ENCODE measurements at regions not wholly inside any gene's neighbourhood (a gene's known extent, or its start where the extent isn't known, plus 50 kb on each side); places are given as distances from the start of the nearest gene placed in this dataset.

GRCh38 chr7:50210706-50211115, 93.8 kb upstream of the IKZF1 start:
- H3K27me3 ChIP-seq (ENCODE audit: insufficient read depth): no peaks in the 10 kb centered on the region
- no peaks in the 10 kb centered on the region for H3K79me2 ChIP-seq (ENCODE audit: insufficient read depth)
- DNase-seq: no peak
- ChIA-PET CTCF (interaction anchor here (1.3 to 15.4 kb wide), 2 partner anchors 125 to 208 kb away, joined by 3 to 353 read pairs; no protein-coding TSS in a partner anchor), POLR2A (no interaction called here)
- no peaks in the 10 kb centered on the region for H3K9me2 ChIP-seq
- H3K4me3 ChIP-seq (ENCODE audit: low read depth in 2 of 2, low read length in 1 of 2): no peak overlapping the region
- H3K4me1 ChIP-seq (ENCODE audit: control insufficient read depth in 1 of 2, insufficient read depth in 2 of 2, low read depth in 1 of 2, low read length in 1 of 2): peaks cover 0 to 8% of the 10 kb centered on the region in 2 experiments; a peak in 1 of 4 replicates
- no peak for TF ChIP-seq USF2 (IDR thresholded peaks at IDR 0.05; ENCODE audit: borderline replicate concordance, low read depth, low read length)
- TF ChIP-seq, protein P1, sequence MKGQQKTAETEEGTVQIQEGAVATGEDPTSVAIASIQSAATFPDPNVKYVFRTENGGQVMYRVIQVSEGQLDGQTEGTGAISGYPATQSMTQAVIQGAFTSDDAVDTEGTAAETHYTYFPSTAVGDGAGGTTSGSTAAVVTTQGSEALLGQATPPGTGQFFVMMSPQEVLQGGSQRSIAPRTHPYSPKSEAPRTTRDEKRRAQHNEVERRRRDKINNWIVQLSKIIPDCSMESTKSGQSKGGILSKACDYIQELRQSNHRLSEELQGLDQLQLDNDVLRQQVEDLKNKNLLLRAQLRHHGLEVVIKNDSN (IDR thresholded peaks at IDR 0.05; ENCODE audit: borderline replicate concordance, low read depth): no peak
- no peak for TF ChIP-seq GABPA (IDR thresholded peaks at IDR 0.05; ENCODE audit: low read depth)
- H3K36me3 ChIP-seq (replicated peaks in 1 of 2; ENCODE audit: control insufficient read depth in 1 of 2, insufficient read depth in 2 of 2, low read length in 1 of 2): no peaks in the 10 kb centered on the region
- H3K4me2 ChIP-seq: no peak overlapping the region
- 46% methylated on average over 6 of the region's 6 CpGs for WGBS (ENCODE audit: low lambda C conversion rate)
- no peak overlapping the region for H3K27ac ChIP-seq (ENCODE audit: low read depth in 2 of 2, low read length in 1 of 2)
- H3K9ac ChIP-seq: no peak overlapping the region
- no peaks in the 10 kb centered on the region for H3F3A ChIP-seq (replicated peaks; ENCODE audit: insufficient read depth)
- H3K9me3 ChIP-seq: no peaks in the 10 kb centered on the region
- no peaks in the 10 kb centered on the region for H4K20me1 ChIP-seq (ENCODE audit: insufficient read depth)
- H2AFZ ChIP-seq (ENCODE audit: low read depth): no peak overlapping the region

- Histone ChIP-seq H2AFZ (ENCODE audit: low read depth) (no peak overlapping the region), H3K27me3 (ENCODE audit: insufficient read depth) (no peaks in the 10 kb centered on the region), H3K79me2 (ENCODE audit: insufficient read depth) (no peaks in the 10 kb centered on the region), H3F3A (replicated peaks; ENCODE audit: insufficient read depth) (no peaks in the 10 kb centered on the region), H3K9ac (no peak overlapping the region), H3K9me2 (no peaks in the 10 kb centered on the region), H3K36me3 (replicated peaks in 1 of 2; ENCODE audit: control insufficient read depth in 1 of 2, insufficient read depth in 2 of 2, low read length in 1 of 2) (no peaks in the 10 kb centered on the region), H3K4me3 (ENCODE audit: low read depth in 2 of 2, low read length in 1 of 2) (no peak overlapping the region; a peak in 1 of 4 replicates), H3K4me2 (no peak overlapping the region), H3K9me3 (no peaks in the 10 kb centered on the region), H3K27ac (ENCODE audit: low read depth in 2 of 2, low read length in 1 of 2) (no peak overlapping the region), H4K20me1 (ENCODE audit: insufficient read depth) (no peaks in the 10 kb centered on the region), H3K4me1 (ENCODE audit: control insufficient read depth in 1 of 2, insufficient read depth in 2 of 2, low read depth in 1 of 2, low read length in 1 of 2) (peaks cover 0 to 7% of the 10 kb centered on the region in 2 experiments; a peak in 1 of 4 replicates)
- 4% methylated on average over 5 of the region's 5 CpGs for WGBS (ENCODE audit: low lambda C conversion rate)
- POLR2A ChIA-PET: no interaction called here
- no peak for TF ChIP-seq SIN3A (IDR thresholded peaks at IDR 0.05; ENCODE audit: borderline replicate concordance, low read depth, low read length)
- no peak for TF ChIP-seq RCOR1 (IDR thresholded peaks at IDR 0.05; ENCODE audit: low read length)
- no peak for TF ChIP-seq SMC3 (IDR thresholded peaks at IDR 0.05; ENCODE audit: low read depth, low read length)
- TF ChIP-seq JUND (IDR thresholded peaks at IDR 0.05): no peak
- no peak for TF ChIP-seq MEF2A (IDR thresholded peaks at IDR 0.05; ENCODE audit: borderline replicate concordance, low read depth)
- no peak for TF ChIP-seq YY1 (IDR thresholded peaks at IDR 0.05; ENCODE audit: low read depth)
- no peak for TF ChIP-seq USF2 (IDR thresholded peaks at IDR 0.05; ENCODE audit: borderline replicate concordance, low read depth, low read length)
- TF ChIP-seq, protein P1 (IDR thresholded peaks at IDR 0.05; ENCODE audit: borderline replicate concordance, low read depth): no peak
- no peak for TF ChIP-seq ELF1 (IDR thresholded peaks at IDR 0.05)
- TF ChIP-seq PBX3 (IDR thresholded peaks at IDR 0.05): no peak
- no peak for TF ChIP-seq NFIC (IDR thresholded peaks at IDR 0.05; ENCODE audit: borderline replicate concordance)
- no peak for TF ChIP-seq RFX5 (IDR thresholded peaks at IDR 0.05; ENCODE audit: low read length)
- TF ChIP-seq RAD21 (IDR thresholded peaks at IDR 0.05; ENCODE audit: low read length): no peak
- TF ChIP-seq MXI1 (IDR thresholded peaks at IDR 0.05; ENCODE audit: low read depth, low read length): no peak
- no peak for TF ChIP-seq NRF1 (IDR thresholded peaks at IDR 0.05; ENCODE audit: low read depth, low read length)
- no peak for TF ChIP-seq RXRA (IDR thresholded peaks at IDR 0.05; ENCODE audit: borderline replicate concordance, low read depth)
- CTCF ChIA-PET: interaction anchor here (0.5 to 15.4 kb wide), 2 partner anchors 138 to 210 kb away, joined by 3 to 353 read pairs; no protein-coding TSS in a partner anchor
- no peak for DNase-seq
Observed at GRCh38 chr7:50209461-50210135, 94.9 kb upstream of the IKZF1 start.
